Psoas muscle (tissue), 7 donors: ENCODE measurements at regions not wholly inside any gene's neighbourhood (a gene's known extent, or its start where the extent isn't known, plus 50 kb on each side); places are given as distances from the start of the nearest gene placed in this dataset.
A peak's percentile ranks its signal among the peaks of the same experiment; 100 is the strongest.
"Not testable (repeated sequence)": the region's sequence is repeated elsewhere in the genome, so short reads cannot be mapped to it uniquely, and the experiment has no call there.

Experiments used
- ATAC-seq, 4 donors: fragments of 200-7000 bp; cut with Tn5 transposase; one replicate each; pipeline ENCODE4 v1.9.1; 2020; ENCODE audit warnings: moderate library complexity in 3 of 4, mild to moderate bottlenecking in 2 of 4
- DNase-seq, 2 donors: peaks; one replicate each; pipeline ENCODE4 v3.0.0-alpha.2; 2020
- H3K27ac ChIP-seq: fragments of 200-600 bp; one replicate; pipeline ENCODE4 v1.8.0; 2022
- H3K27me3 ChIP-seq, 3 donors: fragments of 200-600 bp in 1 of 3; one replicate each; pipeline versions ENCODE4 v1.6.1 to v1.8.0; 2013 to 2022; ENCODE audit warnings: low read length in 2 of 3, mild to moderate bottlenecking in 2 of 3, moderate library complexity in 1 of 3; ENCODE audit not compliant: insufficient read depth in 3 of 3
- H3K36me3 ChIP-seq, 2 donors: fragments of 200-600 bp in 1 of 2; one replicate each; pipeline versions ENCODE4 v1.6.1 to v1.8.0; 2013 to 2022; ENCODE audit warnings: low read depth in 1 of 2, mild to moderate bottlenecking in 1 of 2, moderate library complexity in 1 of 2; ENCODE audit not compliant: insufficient read depth in 1 of 2
- H3K4me1 ChIP-seq: fragments of 200-600 bp; one replicate; pipeline ENCODE4 v1.8.0; 2022
- H3K4me3 ChIP-seq: fragments of 200-600 bp; one replicate; pipeline ENCODE4 v1.8.0; 2022; ENCODE audit warnings: mild to moderate bottlenecking
- H3K9me3 ChIP-seq: fragments of 200-600 bp; one replicate; pipeline ENCODE4 v1.8.0; 2022
- WGBS, 3 donors: extraction: QIAGEN DNeasy Blood & Tissue Kit; methylation state at CpG; one replicate each; pipeline versions ENCODE4 v1.1.6 to v1.1.7; 2013; 5-methylcytosine and 5-hydroxymethylcytosine counted together
- intact Hi-C, 2 donors: fragments of 100-400 bp; cut with DNase I; formaldehyde crosslinking; loops; one replicate each; pipeline versions ENCODE4 v1.11.0 to v1.14.2; 2022
- donor health status: healthy with polysubstance abuse.
- donor health status: DM: no; HTN: no; CAD: no; lungs with moderate emphysema.
- donor health status: Bipolar disorder and iron deficiency.
- donor health status: healthy.
- donor health status: DM: yes; HTN: yes; CAD: no.
- donor health status: DM: no; HTN: no; CAD: no.
- donor health status: DM: yes; HTN: yes; CAD: no.

- intact Hi-C loops, H3K4me3 ChIP-seq, H3K27ac ChIP-seq, H3K36me3 ChIP-seq, ATAC-seq, H3K9me3 ChIP-seq, H3K4me1 ChIP-seq, H3K27me3 ChIP-seq: not testable (repeated sequence)
- whole genome bisulfite sequencing, 3 donors, result 73 to 88% (median 77%) methylated on average over 8 to 15 of the region's 15 CpGs
- DNase-seq, result peak in 1 of 2 donors; percentile 28
Measured at GRCh38 chr15:85253196-85253915, 127.0 kb upstream of the AKAP13 start.

- H3K4me3 ChIP-seq, H3K36me3 ChIP-seq, H3K4me1 ChIP-seq, ATAC-seq, H3K9me3 ChIP-seq, H3K27me3 ChIP-seq, H3K27ac ChIP-seq, intact Hi-C loops: not testable (repeated sequence)
- peak in 1 of 2 donors; percentile 32 for DNase-seq
- WGBS, 3 donors, result 88 to 97% (median 88%) methylated on average over 4 to 9 of the region's 9 CpGs
Measured at GRCh38 chr15:85254961-85255360, 125.4 kb upstream of the AKAP13 start.

- H3K4me1 ChIP-seq, intact Hi-C loops, ATAC-seq, H3K36me3 ChIP-seq, H3K9me3 ChIP-seq, H3K27me3 ChIP-seq, H3K27ac ChIP-seq, H3K4me3 ChIP-seq: not testable (repeated sequence)
- WGBS, 3 donors, result 88 to 90% (median 89%) methylated on average over 24 of the region's 24 CpGs
- DNase-seq, result peak in 1 of 2 donors; percentile 54
Measured at GRCh38 chr15:85255502-85255901, 124.9 kb upstream of the AKAP13 start.

DNA sequence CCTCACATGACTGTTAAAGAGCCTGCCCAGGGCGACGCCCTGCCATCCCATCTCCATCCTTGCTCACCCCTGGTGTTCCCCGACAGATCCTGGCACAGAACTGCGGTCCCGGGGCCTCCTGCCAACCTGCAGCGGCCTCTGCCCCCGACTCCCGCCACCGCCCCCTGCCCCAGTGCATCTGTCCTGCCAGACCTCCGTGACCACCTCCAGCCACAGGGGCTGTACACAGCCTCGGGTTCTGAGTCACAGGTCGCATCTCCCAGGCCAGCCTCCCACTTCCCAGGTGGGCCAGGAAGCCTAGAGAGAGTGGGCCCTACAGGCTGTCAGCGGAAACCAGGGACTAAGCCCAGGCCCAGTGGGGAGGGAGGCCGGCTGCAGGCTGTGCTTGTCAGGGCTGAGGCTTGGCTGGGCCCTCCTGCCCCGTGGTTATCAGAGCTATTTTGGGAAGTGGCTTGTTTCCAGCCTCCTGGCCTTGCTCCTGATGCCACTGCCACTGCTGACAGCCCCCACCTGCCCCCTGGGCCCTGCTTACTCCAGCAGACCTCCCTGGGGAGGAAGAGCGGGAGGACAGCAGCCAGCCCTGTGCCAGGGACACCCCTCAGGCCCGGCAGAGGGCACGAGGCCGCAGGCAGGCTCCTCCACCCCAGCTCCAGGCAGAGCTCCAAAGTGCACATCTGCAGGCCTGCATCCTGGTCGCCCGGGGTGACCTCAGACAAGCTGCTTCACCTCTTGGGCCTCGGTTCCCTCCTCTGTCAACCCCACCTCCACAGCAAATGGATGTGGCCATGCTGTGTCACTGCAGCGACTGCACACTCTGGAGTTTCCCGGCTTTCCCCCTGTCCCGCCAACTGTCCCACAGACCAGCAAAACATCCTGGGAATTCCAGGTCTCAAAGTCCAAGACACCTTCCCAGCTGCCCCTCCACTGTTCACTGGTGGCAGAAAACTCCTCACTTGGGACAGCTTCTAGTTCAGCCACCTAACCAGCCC is 124.1 kb upstream of the AKAP13 start:
- ATAC-seq (peak; percentile 90 to 96 (median 93)), DNase-seq (peak in 1 of 2 donors; percentile 77)
- 29 to 35% (median 34%) methylated on average over 18 to 25 of the region's 25 CpGs for WGBS, 3 donors
- H3K36me3 ChIP-seq, H3K9me3 ChIP-seq, intact Hi-C loops, H3K4me3 ChIP-seq, H3K27me3 ChIP-seq, H3K4me1 ChIP-seq: not testable (repeated sequence)
- peak overlapping the region; percentile 65 for H3K27ac ChIP-seq

DNA sequence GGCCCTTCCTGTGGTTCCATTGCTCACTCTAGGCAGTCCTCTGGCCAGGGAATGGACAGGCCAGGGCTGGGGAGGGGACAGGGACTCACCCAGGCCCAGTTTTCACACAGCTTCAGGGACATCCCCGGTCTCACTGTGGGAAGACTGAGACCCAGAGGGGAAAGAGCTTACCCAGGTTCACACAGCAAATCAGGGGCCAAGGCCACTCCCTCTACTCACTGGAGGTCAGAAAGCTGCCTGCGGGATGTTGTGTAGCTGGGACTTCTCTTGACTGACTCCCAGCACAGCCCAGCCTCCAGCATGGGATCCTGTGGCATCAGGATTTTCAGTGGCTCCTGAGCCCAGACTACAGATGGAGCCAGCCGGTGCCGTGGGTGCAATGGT is 122.3 kb upstream of the AKAP13 start:
- intact Hi-C loops, H3K4me3 ChIP-seq, H3K27ac ChIP-seq, H3K4me1 ChIP-seq, H3K27me3 ChIP-seq, H3K9me3 ChIP-seq, DNase-seq, ATAC-seq, H3K36me3 ChIP-seq: not testable (repeated sequence)
- 83 to 91% (median 88%) methylated on average over 2 to 4 of the region's 4 CpGs for WGBS, 3 donors

GRCh38 chr15:85258559-85259209 is 121.7 kb upstream of the AKAP13 start:
- H3K27ac ChIP-seq, H3K4me1 ChIP-seq, H3K27me3 ChIP-seq, H3K9me3 ChIP-seq, intact Hi-C loops, H3K36me3 ChIP-seq, ATAC-seq, H3K4me3 ChIP-seq: not testable (repeated sequence)
- 77 to 87% (median 86%) methylated on average over 8 to 14 of the region's 19 CpGs for WGBS, 3 donors
- DNase-seq, result peak in 1 of 2 donors; percentile 39

- H3K27me3 ChIP-seq, H3K4me3 ChIP-seq, DNase-seq, H3K9me3 ChIP-seq, H3K4me1 ChIP-seq, H3K36me3 ChIP-seq, intact Hi-C loops, H3K27ac ChIP-seq: not testable (repeated sequence)
- ATAC-seq, result peak in 2 of 4 donors; percentile 22 to 35
- 22 to 57% (median 51%) methylated on average over 3 to 11 of the region's 17 CpGs for WGBS, 3 donors
Measured at GRCh38 chr15:85260526-85260925, 119.9 kb upstream of the AKAP13 start.

- H3K4me1 ChIP-seq, H3K9me3 ChIP-seq, DNase-seq, intact Hi-C loops, H3K27me3 ChIP-seq, ATAC-seq, H3K27ac ChIP-seq, H3K4me3 ChIP-seq, H3K36me3 ChIP-seq: not testable (repeated sequence)
- 83 to 93% (median 86%) methylated on average over 15 to 26 of the region's 26 CpGs for WGBS, 3 donors
Measured at GRCh38 chr15:85262461-85263055, 117.8 kb upstream of the AKAP13 start.

GRCh38 chr15:85263842-85264440 is 116.5 kb upstream of the AKAP13 start:
- 87 to 98% (median 94%) methylated on average over 8 to 13 of the region's 13 CpGs for WGBS, 3 donors
- DNase-seq, H3K4me1 ChIP-seq, H3K27ac ChIP-seq, H3K4me3 ChIP-seq, intact Hi-C loops, H3K36me3 ChIP-seq, ATAC-seq, H3K9me3 ChIP-seq, H3K27me3 ChIP-seq: not testable (repeated sequence)

DNA sequence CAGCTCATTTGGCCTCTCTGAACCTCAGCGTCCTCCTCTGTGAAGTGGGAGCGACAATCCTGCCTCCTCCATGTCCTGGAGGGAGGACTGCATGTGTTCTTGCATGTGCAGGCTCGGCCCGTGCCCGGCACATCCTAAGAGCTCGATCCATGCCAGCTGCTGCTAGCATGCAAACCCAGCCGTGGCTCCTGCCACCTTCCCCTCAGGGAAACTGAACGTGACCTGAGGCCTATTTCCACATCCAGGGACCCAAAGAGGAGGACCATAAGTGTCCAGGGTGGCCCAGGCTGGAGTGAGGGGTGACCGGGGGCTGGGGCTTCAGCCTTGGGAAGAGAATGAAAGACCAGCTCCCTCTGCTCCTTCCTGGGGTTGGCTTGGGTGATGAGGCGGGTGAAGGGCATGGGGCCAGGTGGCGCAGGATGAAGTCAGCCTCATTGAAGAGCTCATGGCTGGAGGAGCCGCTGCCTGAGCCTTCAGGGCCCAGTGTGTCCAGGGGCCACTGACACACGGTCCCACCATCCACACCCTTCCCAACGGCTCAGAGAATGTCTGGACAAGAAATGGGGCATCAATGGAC is 115.7 kb upstream of the AKAP13 start:
- DNase-seq, H3K4me3 ChIP-seq, H3K27ac ChIP-seq, ATAC-seq, H3K9me3 ChIP-seq, intact Hi-C loops, H3K36me3 ChIP-seq, H3K27me3 ChIP-seq, H3K4me1 ChIP-seq: not testable (repeated sequence)
- WGBS, 3 donors, result 72 to 89% (median 77%) methylated on average over 12 to 14 of the region's 14 CpGs
